ENCODE measurements at regions not wholly inside any gene's neighbourhood (a gene's known extent, or its start where the extent isn't known, plus 50 kb on each side); places are given as distances from the start of the nearest gene placed in this dataset.

GRCh38 chr3:18890449-18890848 lies 257.9 kb upstream of the KCNH8 start:
- intact Hi-C loops (cut with micrococcal nuclease), result no loop called here
- Mint-ChIP-seq H3K4me3 (no peak overlapping the region), H3K27me3 (peaks cover 18 to 22% of the 10 kb centered on the region in 2 donors), H3K4me1 (peaks cover 4 to 12% (median 7%) of the 10 kb centered on the region in 4 donors), H3K36me3 (no peaks in the 10 kb centered on the region), H3K27ac (no peak overlapping the region), H3K9me3 (peaks cover 0 to 2% (median 0%) of the 10 kb centered on the region in 8 donors)
- no peaks in the 10 kb centered on the region for H3K9me3 ChIP-seq (ENCODE audit: control insufficient read depth in 1 of 2, low read length in 2 of 2)
- no peak overlapping the region for H3K4me3 ChIP-seq (ENCODE audit: low read length in 2 of 2)
- H3K27ac ChIP-seq (ENCODE audit: low read depth, low read length), result no peak overlapping the region
- ChIA-PET POLR2A (ENCODE audit: partially characterized antibody) (no interaction called here), CTCF (ENCODE audit: partially characterized antibody) (no interaction called here)
- DNase-seq, result no peak
- no peaks in the 10 kb centered on the region for H3K27me3 ChIP-seq (ENCODE audit: insufficient read depth, low read length)
- H3K4me1 ChIP-seq (ENCODE audit: insufficient read depth, low read length), result no peaks in the 10 kb centered on the region
- no peaks in the 10 kb centered on the region for H3K36me3 ChIP-seq (ENCODE audit: insufficient read depth, low read length)

- DNase-seq, result no peak
- no peak overlapping the region for H3K27ac Mint-ChIP-seq
- H3K27me3 ChIP-seq (ENCODE audit: insufficient read depth, low read length), result no peaks in the 10 kb centered on the region
- no peaks in the 10 kb centered on the region for H3K36me3 Mint-ChIP-seq
- no peaks in the 10 kb centered on the region for H3K36me3 ChIP-seq (ENCODE audit: insufficient read depth, low read length)
- ChIA-PET CTCF (ENCODE audit: partially characterized antibody) (interaction anchor here (0.8 kb wide), 1 partner anchor 14 kb away, joined by 3 read pairs; no protein-coding TSS in a partner anchor), POLR2A (ENCODE audit: partially characterized antibody) (no interaction called here)
- H3K4me3 Mint-ChIP-seq, result no peak overlapping the region
- peaks cover 0 to 2% (median 0%) of the 10 kb centered on the region in 8 donors for H3K9me3 Mint-ChIP-seq
- intact Hi-C loops (cut with micrococcal nuclease), result no loop called here
- H3K4me1 ChIP-seq (ENCODE audit: insufficient read depth, low read length), result no peaks in the 10 kb centered on the region
- H3K27ac ChIP-seq (ENCODE audit: low read depth, low read length), result no peak overlapping the region
- peaks cover 4 to 12% (median 7%) of the 10 kb centered on the region in 4 donors for H3K4me1 Mint-ChIP-seq
- H3K27me3 Mint-ChIP-seq, result peaks cover 12 to 17% of the 10 kb centered on the region in 2 donors
- no peak overlapping the region for H3K4me3 ChIP-seq (ENCODE audit: low read length in 2 of 2)
- H3K9me3 ChIP-seq (ENCODE audit: control insufficient read depth in 1 of 2, low read length in 2 of 2), result no peaks in the 10 kb centered on the region
Measured at GRCh38 chr3:18888819-18889218, 259.5 kb upstream of the KCNH8 start.

- ChIA-PET CTCF (ENCODE audit: partially characterized antibody) (no interaction called here), POLR2A (ENCODE audit: partially characterized antibody) (no interaction called here)
- H3K36me3 ChIP-seq (ENCODE audit: insufficient read depth, low read length), result no peaks in the 10 kb centered on the region
- Mint-ChIP-seq H3K27ac (no peak overlapping the region), H3K4me3 (no peak overlapping the region), H3K9me3 (peaks cover 0 to 2% (median 0%) of the 10 kb centered on the region in 8 donors), H3K36me3 (no peaks in the 10 kb centered on the region), H3K27me3 (peaks cover 12 to 17% of the 10 kb centered on the region in 2 donors), H3K4me1 (peaks cover 4 to 12% (median 7%) of the 10 kb centered on the region in 4 donors)
- no peaks in the 10 kb centered on the region for H3K9me3 ChIP-seq (ENCODE audit: control insufficient read depth in 1 of 2, low read length in 2 of 2)
- H3K4me1 ChIP-seq (ENCODE audit: insufficient read depth, low read length), result no peaks in the 10 kb centered on the region
- H3K27me3 ChIP-seq (ENCODE audit: insufficient read depth, low read length), result no peaks in the 10 kb centered on the region
- no peak overlapping the region for H3K27ac ChIP-seq (ENCODE audit: low read depth, low read length)
- no peak for DNase-seq
- intact Hi-C loops (cut with micrococcal nuclease), result no loop called here
- no peak overlapping the region for H3K4me3 ChIP-seq (ENCODE audit: low read length in 2 of 2)
Measured at GRCh38 chr3:18888370-18888769, 259.9 kb upstream of the KCNH8 start.

- H3K36me3 Mint-ChIP-seq, result no peaks in the 10 kb centered on the region
- Histone ChIP-seq H3K9me3 (ENCODE audit: control insufficient read depth in 1 of 2, low read length in 2 of 2) (no peaks in the 10 kb centered on the region), H3K27ac (ENCODE audit: low read depth, low read length) (no peak overlapping the region), H3K4me3 (ENCODE audit: low read length in 2 of 2) (no peak overlapping the region), H3K27me3 (ENCODE audit: insufficient read depth, low read length) (no peaks in the 10 kb centered on the region), H3K4me1 (ENCODE audit: insufficient read depth, low read length) (no peaks in the 10 kb centered on the region), H3K36me3 (ENCODE audit: insufficient read depth, low read length) (no peaks in the 10 kb centered on the region)
- CTCF ChIA-PET (ENCODE audit: partially characterized antibody), result no interaction called here
- POLR2A ChIA-PET (ENCODE audit: partially characterized antibody), result no interaction called here
- peaks cover 0 to 4% (median 0%) of the 10 kb centered on the region in 4 donors for H3K4me1 Mint-ChIP-seq
- intact Hi-C loops (cut with micrococcal nuclease), result no loop called here
- H3K9me3 Mint-ChIP-seq, result peaks cover 0 to 6% (median 0%) of the 10 kb centered on the region in 8 donors
- no peak for DNase-seq
- H3K27ac Mint-ChIP-seq, result no peak overlapping the region
- peaks cover 9 to 17% of the 10 kb centered on the region in 2 donors for H3K27me3 Mint-ChIP-seq
- no peak overlapping the region for H3K4me3 Mint-ChIP-seq
Measured at GRCh38 chr3:18886331-18886730, 262.0 kb upstream of the KCNH8 start.

- DNase-seq, result no peak
- Mint-ChIP-seq H3K27ac (no peak overlapping the region), H3K4me3 (no peak overlapping the region), H3K4me1 (no peaks in the 10 kb centered on the region), H3K27me3 (peaks cover 6 to 14% of the 10 kb centered on the region in 2 donors), H3K9me3 (peaks cover 0 to 6% (median 0%) of the 10 kb centered on the region in 8 donors), H3K36me3 (no peaks in the 10 kb centered on the region)
- H3K4me3 ChIP-seq (ENCODE audit: low read length in 2 of 2), result no peak overlapping the region
- no peak overlapping the region for H3K27ac ChIP-seq (ENCODE audit: low read depth, low read length)
- ChIA-PET CTCF (ENCODE audit: partially characterized antibody) (no interaction called here), POLR2A (ENCODE audit: partially characterized antibody) (no interaction called here)
- no peaks in the 10 kb centered on the region for H3K27me3 ChIP-seq (ENCODE audit: insufficient read depth, low read length)
- intact Hi-C loops (cut with micrococcal nuclease), result no loop called here
- no peaks in the 10 kb centered on the region for H3K4me1 ChIP-seq (ENCODE audit: insufficient read depth, low read length)
- H3K9me3 ChIP-seq (ENCODE audit: control insufficient read depth in 1 of 2, low read length in 2 of 2), result no peaks in the 10 kb centered on the region
- no peaks in the 10 kb centered on the region for H3K36me3 ChIP-seq (ENCODE audit: insufficient read depth, low read length)
Measured at GRCh38 chr3:18885612-18886011, 262.7 kb upstream of the KCNH8 start.

- Histone ChIP-seq H3K36me3 (ENCODE audit: insufficient read depth, low read length) (no peaks in the 10 kb centered on the region), H3K4me3 (ENCODE audit: low read length in 2 of 2) (no peak overlapping the region), H3K4me1 (ENCODE audit: insufficient read depth, low read length) (no peaks in the 10 kb centered on the region), H3K27me3 (ENCODE audit: insufficient read depth, low read length) (no peaks in the 10 kb centered on the region), H3K9me3 (ENCODE audit: control insufficient read depth in 1 of 2, low read length in 2 of 2) (no peaks in the 10 kb centered on the region), H3K27ac (ENCODE audit: low read depth, low read length) (no peak overlapping the region)
- H3K36me3 Mint-ChIP-seq, result no peaks in the 10 kb centered on the region
- no peak for DNase-seq
- no peaks in the 10 kb centered on the region for H3K4me1 Mint-ChIP-seq
- H3K4me3 Mint-ChIP-seq, result no peak overlapping the region
- no peak overlapping the region for H3K27ac Mint-ChIP-seq
- H3K27me3 Mint-ChIP-seq, result peaks cover 5 to 13% of the 10 kb centered on the region in 2 donors
- POLR2A ChIA-PET (ENCODE audit: partially characterized antibody), result no interaction called here
- CTCF ChIA-PET (ENCODE audit: partially characterized antibody), result no interaction called here
- H3K9me3 Mint-ChIP-seq, result peaks cover 0 to 6% (median 0%) of the 10 kb centered on the region in 8 donors
- intact Hi-C loops (cut with micrococcal nuclease), result no loop called here
Measured at GRCh38 chr3:18883571-18883970, 264.7 kb upstream of the KCNH8 start.

- intact Hi-C loops (cut with micrococcal nuclease), result no loop called here
- H3K4me1 ChIP-seq (ENCODE audit: insufficient read depth, low read length), result no peaks in the 10 kb centered on the region
- ChIA-PET CTCF (ENCODE audit: partially characterized antibody) (no interaction called here), POLR2A (ENCODE audit: partially characterized antibody) (no interaction called here)
- H3K36me3 ChIP-seq (ENCODE audit: insufficient read depth, low read length), result no peaks in the 10 kb centered on the region
- H3K27me3 Mint-ChIP-seq, result peaks cover 0 to 9% of the 10 kb centered on the region in 2 donors
- H3K4me3 Mint-ChIP-seq, result no peak overlapping the region
- H3K4me3 ChIP-seq (ENCODE audit: low read length in 2 of 2), result no peak overlapping the region
- no peak overlapping the region for H3K27ac Mint-ChIP-seq
- peaks cover 0 to 4% (median 0%) of the 10 kb centered on the region in 8 donors for H3K9me3 Mint-ChIP-seq
- H3K36me3 Mint-ChIP-seq, result no peaks in the 10 kb centered on the region
- no peaks in the 10 kb centered on the region for H3K27me3 ChIP-seq (ENCODE audit: insufficient read depth, low read length)
- H3K4me1 Mint-ChIP-seq, result no peaks in the 10 kb centered on the region
- H3K9me3 ChIP-seq (ENCODE audit: control insufficient read depth in 1 of 2, low read length in 2 of 2), result no peaks in the 10 kb centered on the region
- no peak for DNase-seq
- no peak overlapping the region for H3K27ac ChIP-seq (ENCODE audit: low read depth, low read length)
Measured at GRCh38 chr3:18880691-18881090, 267.6 kb upstream of the KCNH8 start.

GRCh38 chr3:18872466-18872865 lies 275.8 kb upstream of the KCNH8 start:
- Mint-ChIP-seq H3K27me3 (peaks cover under 1 to 3% of the 10 kb centered on the region in 2 donors), H3K4me3 (no peak overlapping the region), H3K4me1 (peaks cover 0 to 4% (median under 1%) of the 10 kb centered on the region in 4 donors), H3K36me3 (no peaks in the 10 kb centered on the region), H3K9me3 (peaks cover 0 to 2% (median 0%) of the 10 kb centered on the region in 8 donors), H3K27ac (no peak overlapping the region)
- H3K27me3 ChIP-seq (ENCODE audit: insufficient read depth, low read length), result no peaks in the 10 kb centered on the region
- intact Hi-C loops (cut with micrococcal nuclease), result no loop called here
- H3K36me3 ChIP-seq (ENCODE audit: insufficient read depth, low read length), result no peaks in the 10 kb centered on the region
- CTCF ChIA-PET (ENCODE audit: partially characterized antibody), result no interaction called here
- no peak for DNase-seq
- H3K4me1 ChIP-seq (ENCODE audit: insufficient read depth, low read length), result no peaks in the 10 kb centered on the region
- POLR2A ChIA-PET (ENCODE audit: partially characterized antibody), result no interaction called here
- no peak overlapping the region for H3K4me3 ChIP-seq (ENCODE audit: low read length in 2 of 2)
- H3K27ac ChIP-seq (ENCODE audit: low read depth, low read length), result no peak overlapping the region
- no peaks in the 10 kb centered on the region for H3K9me3 ChIP-seq (ENCODE audit: control insufficient read depth in 1 of 2, low read length in 2 of 2)
